A549 (cell line): ENCODE measurements at regions not wholly inside any gene's neighbourhood (a gene's known extent, or its start where the extent isn't known, plus 50 kb on each side); places are given as distances from the start of the nearest gene placed in this dataset.

Experiments
- MYC ChIP-seq: IDR thresholded peaks from 2 replicates; pipeline ENCODE4 v1.6.1; 2012; ENCODE audit warnings: mild to moderate bottlenecking, inconsistent platforms, low read length, improper control_type of control experiment, borderline replicate concordance
- POLR2AphosphoS2 ChIP-seq: conservative IDR thresholded peaks from 2 replicates; pipeline ENCODE4 v1.6.1; 2012; ENCODE audit warnings: low read length, improper control_type of control experiment, inconsistent platforms
- SREBF2 ChIP-seq: fragments of 450-650 bp; IDR thresholded peaks from 2 replicates; pipeline ENCODE4 v1.6.1; 2014; ENCODE audit warnings: mild to moderate bottlenecking, moderate library complexity

GRCh38 chr1:117301901-117302300 lies 65.3 kb upstream of the MAN1A2 start:
- TF ChIP-seq SREBF2: no peak
- TF ChIP-seq MYC: no peak
- TF ChIP-seq POLR2AphosphoS2: no peak
